Left lung (tissue), 4 donors: ENCODE measurements at regions not wholly inside any gene's neighbourhood (a gene's known extent, or its start where the extent isn't known, plus 50 kb on each side); places are given as distances from the start of the nearest gene placed in this dataset.
A peak's percentile ranks its signal among the peaks of the same experiment; 100 is the strongest.

Experiments used
- ATAC-seq: fragments of 200-7000 bp; cut with Tn5 transposase; one replicate; pipeline ENCODE4 v1.9.1; 2020; ENCODE audit warnings: moderate library complexity
- DNase-seq, 4 donors: peaks; one replicate each; pipeline ENCODE4 v3.0.0-alpha.2; 2013 to 2020
- H3K27ac ChIP-seq, 2 donors: fragments of 200-600 bp; sonication (generic) in 1 of 2; one replicate each; pipeline versions ENCODE4 v1.5.0 to v1.8.0; 2020 to 2021
- H3K27me3 ChIP-seq, 2 donors: fragments of 200-600 bp; sonication (generic) in 1 of 2; one replicate each; pipeline versions ENCODE4 v1.5.0 to v1.8.0; 2020 to 2021
- H3K36me3 ChIP-seq, 2 donors: fragments of 200-600 bp; sonication (generic) in 1 of 2; one replicate each; pipeline versions ENCODE4 v1.5.0 to v1.8.0; 2020 to 2021
- H3K4me1 ChIP-seq, 2 donors: fragments of 200-600 bp; one replicate each; pipeline ENCODE4 v1.8.0; 2021
- H3K4me3 ChIP-seq, 2 donors: fragments of 200-600 bp; sonication (generic) in 1 of 2; one replicate each; pipeline versions ENCODE4 v1.5.0 to v1.8.0; 2020 to 2021; ENCODE audit warnings: mild to moderate bottlenecking in 1 of 2
- H3K9me3 ChIP-seq, 2 donors: fragments of 200-600 bp; sonication (generic) in 1 of 2; one replicate each; pipeline versions ENCODE4 v1.5.0 to v1.8.0; 2020 to 2021
- intact Hi-C, 2 donors: fragments of 100-400 bp; cut with DNase I; formaldehyde crosslinking; loops; one replicate each; pipeline versions ENCODE4 v1.11.2 to v1.14.2; 2022
- TF ChIP-seq, protein P1 (sequence below), 2 donors: fragments of 200-600 bp; sonication (generic) in 1 of 2; IDR thresholded peaks; one replicate each; pipeline versions ENCODE4 v1.5.0 to v1.8.0; 2021; ENCODE audit warnings: antibody characterized with exemption in 2 of 2
- donor health status: DM: no; HTN: yes; CAD: no.
- donor health status: DM: no; HTN: no; CAD: no.

DNA sequence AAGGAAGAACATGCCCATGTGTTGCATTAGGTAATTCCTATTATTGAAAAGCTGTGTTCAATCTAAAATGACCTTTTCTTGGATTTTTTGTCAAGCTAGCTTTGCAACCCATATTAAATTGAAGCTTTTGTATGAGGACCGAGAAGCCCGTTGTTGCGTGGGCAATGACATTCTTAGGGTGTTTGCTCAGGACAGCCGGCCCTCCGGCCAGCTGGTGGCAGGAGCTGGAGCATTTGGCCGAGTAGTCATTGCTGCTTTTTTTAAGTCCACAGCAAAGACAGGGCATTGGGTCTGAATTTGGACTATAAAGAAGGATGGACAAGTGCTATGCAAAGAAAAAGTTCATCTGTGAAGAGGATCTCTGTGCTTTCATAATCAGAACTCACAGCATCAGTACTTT lies 365.8 kb downstream of the SAMD5 start:
- no peak for DNase-seq
- Histone ChIP-seq H3K4me1 (no peaks in the 10 kb centered on the region), H3K27me3 (no peaks in the 10 kb centered on the region), H3K9me3 (no peaks in the 10 kb centered on the region), H3K27ac (no peak overlapping the region), H3K4me3 (no peak overlapping the region), H3K36me3 (no peaks in the 10 kb centered on the region)
- intact Hi-C loops: no loop called here
- TF ChIP-seq, protein P1, sequence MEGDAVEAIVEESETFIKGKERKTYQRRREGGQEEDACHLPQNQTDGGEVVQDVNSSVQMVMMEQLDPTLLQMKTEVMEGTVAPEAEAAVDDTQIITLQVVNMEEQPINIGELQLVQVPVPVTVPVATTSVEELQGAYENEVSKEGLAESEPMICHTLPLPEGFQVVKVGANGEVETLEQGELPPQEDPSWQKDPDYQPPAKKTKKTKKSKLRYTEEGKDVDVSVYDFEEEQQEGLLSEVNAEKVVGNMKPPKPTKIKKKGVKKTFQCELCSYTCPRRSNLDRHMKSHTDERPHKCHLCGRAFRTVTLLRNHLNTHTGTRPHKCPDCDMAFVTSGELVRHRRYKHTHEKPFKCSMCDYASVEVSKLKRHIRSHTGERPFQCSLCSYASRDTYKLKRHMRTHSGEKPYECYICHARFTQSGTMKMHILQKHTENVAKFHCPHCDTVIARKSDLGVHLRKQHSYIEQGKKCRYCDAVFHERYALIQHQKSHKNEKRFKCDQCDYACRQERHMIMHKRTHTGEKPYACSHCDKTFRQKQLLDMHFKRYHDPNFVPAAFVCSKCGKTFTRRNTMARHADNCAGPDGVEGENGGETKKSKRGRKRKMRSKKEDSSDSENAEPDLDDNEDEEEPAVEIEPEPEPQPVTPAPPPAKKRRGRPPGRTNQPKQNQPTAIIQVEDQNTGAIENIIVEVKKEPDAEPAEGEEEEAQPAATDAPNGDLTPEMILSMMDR (IDR thresholded peaks at IDR 0.05): no peak
- peak; percentile 81 for ATAC-seq

- Histone ChIP-seq H3K27ac (no peak overlapping the region), H3K4me1 (no peaks in the 10 kb centered on the region), H3K27me3 (no peaks in the 10 kb centered on the region), H3K36me3 (no peaks in the 10 kb centered on the region), H3K9me3 (peaks cover 0 to 3% of the 10 kb centered on the region in 2 donors), H3K4me3 (no peak overlapping the region)
- ATAC-seq: no peak
- no peak for DNase-seq
- TF ChIP-seq, protein P1 (IDR thresholded peaks at IDR 0.05): no peak
- intact Hi-C loops: no loop called here
Observed at GRCh38 chr6:147879031-147879580, 370.6 kb downstream of the SAMD5 start.

DNA sequence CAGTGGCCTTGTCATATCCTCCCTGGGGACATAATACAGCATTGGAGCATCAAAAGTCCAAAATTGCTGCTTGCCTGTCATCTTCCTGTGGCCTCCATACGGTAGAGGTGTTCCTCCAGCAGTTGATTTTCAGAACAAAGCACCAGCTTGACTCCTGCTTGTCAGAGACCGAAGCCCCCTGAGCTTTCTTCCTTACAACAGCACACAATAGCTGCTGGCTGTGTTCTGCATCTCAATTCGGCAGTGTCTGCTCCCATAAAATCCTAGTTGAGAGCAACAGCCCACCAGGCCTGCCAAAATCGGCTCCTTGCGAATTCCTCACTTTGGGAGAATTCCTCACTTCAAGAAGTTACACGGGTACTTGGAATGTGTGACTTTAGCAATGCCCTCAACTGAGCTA lies 372.9 kb downstream of the SAMD5 start:
- H3K27me3 ChIP-seq: no peaks in the 10 kb centered on the region
- H3K4me3 ChIP-seq: no peak overlapping the region
- H3K36me3 ChIP-seq: no peaks in the 10 kb centered on the region
- no peak for DNase-seq
- TF ChIP-seq, protein P1 (IDR thresholded peaks at IDR 0.05): no peak
- H3K9me3 ChIP-seq: peaks cover 0 to 3% of the 10 kb centered on the region in 2 donors
- intact Hi-C loops: no loop called here
- no peak overlapping the region for H3K27ac ChIP-seq
- ATAC-seq: no peak
- no peaks in the 10 kb centered on the region for H3K4me1 ChIP-seq

GRCh38 chr6:147888374-147888773 lies 379.9 kb downstream of the SAMD5 start:
- no peak for DNase-seq
- no peaks in the 10 kb centered on the region for H3K36me3 ChIP-seq
- no peaks in the 10 kb centered on the region for H3K4me1 ChIP-seq
- H3K27ac ChIP-seq: no peak overlapping the region
- TF ChIP-seq, protein P1 (IDR thresholded peaks at IDR 0.05): no peak
- H3K4me3 ChIP-seq: no peak overlapping the region
- intact Hi-C loops: no loop called here
- peaks cover 0 to 16% of the 10 kb centered on the region in 2 donors for H3K9me3 ChIP-seq
- no peak for ATAC-seq
- H3K27me3 ChIP-seq: no peaks in the 10 kb centered on the region

GRCh38 chr6:147891671-147892070 lies 383.2 kb downstream of the SAMD5 start:
- Histone ChIP-seq H3K4me1 (no peaks in the 10 kb centered on the region), H3K36me3 (no peaks in the 10 kb centered on the region), H3K9me3 (peaks cover 0 to 15% of the 10 kb centered on the region in 2 donors), H3K27me3 (no peaks in the 10 kb centered on the region), H3K27ac (no peak overlapping the region), H3K4me3 (no peak overlapping the region)
- intact Hi-C loops: loop anchor here in 1 of 2 donors (5.0 kb wide), 1 partner anchor 146 kb away; no protein-coding TSS in a partner anchor
- DNase-seq: no peak
- TF ChIP-seq, protein P1 (IDR thresholded peaks at IDR 0.05): no peak
- peak; percentile 41 for ATAC-seq
